COLO668 (cell line): ENCODE measurements at regions not wholly inside any gene's neighbourhood (a gene's known extent, or its start where the extent isn't known, plus 50 kb on each side); places are given as distances from the start of the nearest gene placed in this dataset.
"Not testable (repeated sequence)": the region's sequence is repeated elsewhere in the genome, so short reads cannot be mapped to it uniquely, and the experiment has no call there.

ENCODE experiments used
- DNase-seq: peaks from one replicate; lab custom pipeline; 2025; ENCODE audit not compliant: unreplicated experiment; lab: John Stamatoyannopoulos, UW

- peak; percentile 19 for DNase-seq
Measured at GRCh38 chr16:87042551-87043230, 274.5 kb downstream of the C16orf95 start.

DNA sequence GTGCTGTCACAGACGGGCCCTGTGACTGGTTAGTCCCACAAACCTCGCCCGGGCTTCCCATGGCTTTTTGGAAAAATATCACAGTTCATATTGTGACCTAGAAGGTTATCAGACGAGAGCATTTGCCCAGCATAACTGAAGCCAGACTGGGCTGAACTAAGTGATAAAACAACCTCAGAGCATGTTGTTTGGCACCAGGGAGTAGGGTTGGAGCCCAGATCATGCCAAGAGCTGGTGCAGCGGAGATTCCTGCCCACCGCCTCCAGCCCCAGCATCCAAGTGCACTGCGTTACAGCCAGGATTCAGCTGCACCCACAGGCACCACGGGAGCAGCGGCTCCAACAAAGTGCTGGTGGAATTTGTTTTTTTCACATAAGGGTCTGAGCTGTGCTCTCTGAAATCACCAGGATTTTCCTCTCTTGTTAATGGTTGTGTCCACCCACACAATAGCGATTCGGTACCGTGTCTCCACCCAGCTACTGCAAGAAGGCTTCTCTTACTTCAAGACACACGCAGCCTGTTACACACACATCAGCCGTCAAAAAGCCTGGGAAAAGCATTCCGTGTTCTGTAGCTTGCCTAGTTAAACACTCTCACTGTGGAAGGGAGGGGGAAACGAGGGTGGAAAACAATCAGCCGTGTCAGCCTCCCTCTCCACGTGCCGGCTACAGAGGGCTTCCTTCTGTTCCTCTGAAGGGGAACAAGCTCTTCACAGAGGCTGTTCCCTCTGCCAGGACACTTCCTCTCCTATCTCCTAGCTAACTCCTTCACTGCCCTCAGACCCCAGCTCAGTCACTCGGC lies 273.8 kb downstream of the C16orf95 start:
- DNase-seq, result no peak

GRCh38 chr16:87044032-87044382 lies 273.2 kb downstream of the C16orf95 start:
- DNase-seq, result no peak

- no peak for DNase-seq
Measured at GRCh38 chr16:87044829-87045228, 272.4 kb downstream of the C16orf95 start.

- no peak for DNase-seq
Measured at GRCh38 chr16:87045466-87046216, 271.6 kb downstream of the C16orf95 start.

DNA sequence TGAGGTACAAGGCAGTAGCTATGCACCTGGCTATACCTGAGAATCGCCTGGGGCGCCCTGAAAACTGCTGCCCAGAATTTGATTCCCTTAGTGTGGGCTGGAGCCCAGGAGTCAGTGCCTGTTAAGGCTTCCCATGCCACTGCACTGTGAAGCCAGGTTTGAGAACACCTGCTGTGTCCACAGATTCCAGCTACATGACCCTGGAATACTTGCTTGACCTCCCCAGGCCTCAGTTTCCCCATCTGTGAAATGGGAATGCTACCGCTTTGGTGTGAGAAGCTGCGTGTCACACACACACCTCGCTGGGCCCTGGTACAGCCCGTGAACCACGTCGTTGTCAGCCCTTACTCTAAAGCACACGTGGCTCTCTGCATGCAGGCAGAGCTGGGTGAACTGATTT lies 271.0 kb downstream of the C16orf95 start:
- no peak for DNase-seq

GRCh38 chr16:87047221-87048037 lies 269.8 kb downstream of the C16orf95 start:
- DNase-seq, result peak; percentile 46

- DNase-seq, result no peak
Measured at GRCh38 chr16:87048038-87048729, 269.0 kb downstream of the C16orf95 start.

GRCh38 chr16:87048730-87049115 lies 268.5 kb downstream of the C16orf95 start:
- DNase-seq, result no peak

- not testable (repeated sequence) for DNase-seq
Measured at GRCh38 chr16:87049216-87049615, 268.0 kb downstream of the C16orf95 start.

DNA sequence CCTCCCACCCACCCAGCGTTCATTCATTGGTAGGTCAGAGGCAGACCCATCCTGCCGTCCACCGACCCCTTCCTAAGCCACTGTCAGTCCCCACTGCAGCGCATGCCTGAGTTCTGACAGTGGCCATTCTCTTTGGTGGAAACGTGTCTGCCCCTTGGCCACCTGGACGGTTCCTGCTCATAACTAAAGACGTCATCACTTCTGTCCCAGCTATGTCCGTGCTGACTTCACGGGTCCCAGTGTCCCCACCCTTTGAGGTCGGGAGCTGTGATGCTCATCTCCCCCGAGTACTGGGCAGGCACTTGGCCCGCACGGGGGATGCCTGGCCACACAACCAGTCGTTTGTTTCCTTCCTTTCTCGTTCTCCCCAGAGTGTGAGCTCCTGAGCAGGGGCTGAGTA lies 267.1 kb downstream of the C16orf95 start:
- no peak for DNase-seq

DNA sequence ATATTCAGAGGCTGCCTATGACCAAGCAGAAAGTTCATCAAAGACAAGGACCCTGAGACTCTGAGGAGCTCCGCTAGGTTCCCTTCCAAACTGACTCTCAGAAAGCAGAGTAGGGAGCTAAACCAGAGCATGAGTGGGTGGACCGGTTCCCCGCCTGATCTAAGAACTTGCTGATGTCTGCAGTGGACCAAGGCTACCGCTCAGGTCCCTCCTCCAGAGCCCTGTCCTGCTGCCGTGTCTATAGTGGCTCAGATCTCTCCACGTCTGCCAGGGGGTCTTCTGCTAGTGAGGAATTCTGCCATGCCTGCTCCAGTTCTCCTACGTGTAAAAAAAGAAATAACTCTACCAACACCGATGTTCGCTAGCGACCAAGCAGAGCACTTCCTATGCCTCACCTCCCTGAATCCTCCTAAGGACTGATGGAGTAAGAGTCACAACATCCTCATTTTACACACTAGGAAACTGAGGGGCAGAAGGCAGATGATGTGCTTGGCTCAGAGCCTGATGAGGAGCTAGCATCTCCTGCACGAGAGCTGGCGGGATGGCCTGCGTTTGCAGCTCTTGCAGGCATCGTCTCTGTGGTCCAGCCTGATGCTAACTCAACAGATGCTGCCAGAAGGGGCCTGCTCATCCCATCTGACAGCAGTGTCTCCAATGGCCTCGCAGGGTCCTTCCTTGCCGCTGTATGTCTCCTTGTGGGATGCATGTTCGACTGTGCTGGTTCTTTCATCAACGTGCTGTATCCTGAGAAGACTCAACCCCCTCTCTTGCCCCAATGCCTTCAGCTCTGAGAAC lies 265.5 kb downstream of the C16orf95 start:
- no peak for DNase-seq

- DNase-seq, result no peak
Measured at GRCh38 chr16:87052506-87052905, 264.7 kb downstream of the C16orf95 start.

- DNase-seq, result no peak
Measured at GRCh38 chr16:87053016-87053982, 263.9 kb downstream of the C16orf95 start.

DNA sequence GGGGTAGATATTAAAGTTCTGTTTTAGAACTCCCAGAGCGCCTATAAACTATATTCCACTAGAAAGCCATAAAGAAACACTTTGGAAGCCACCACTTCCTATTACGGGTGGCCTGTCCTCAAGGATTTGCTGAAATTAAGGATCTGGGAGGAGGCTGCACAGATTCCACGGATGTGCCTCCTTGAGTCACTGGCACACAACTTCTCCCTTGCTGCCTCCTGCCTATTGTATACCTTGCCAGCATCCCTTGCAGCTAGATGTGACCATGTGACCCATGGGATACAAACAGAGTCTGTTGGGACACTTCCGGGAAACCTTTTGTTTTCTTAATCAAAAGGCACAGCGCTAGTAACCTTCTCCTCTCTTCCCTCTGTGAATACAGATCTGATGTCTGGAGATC lies 263.0 kb downstream of the C16orf95 start:
- no peak for DNase-seq

DNA sequence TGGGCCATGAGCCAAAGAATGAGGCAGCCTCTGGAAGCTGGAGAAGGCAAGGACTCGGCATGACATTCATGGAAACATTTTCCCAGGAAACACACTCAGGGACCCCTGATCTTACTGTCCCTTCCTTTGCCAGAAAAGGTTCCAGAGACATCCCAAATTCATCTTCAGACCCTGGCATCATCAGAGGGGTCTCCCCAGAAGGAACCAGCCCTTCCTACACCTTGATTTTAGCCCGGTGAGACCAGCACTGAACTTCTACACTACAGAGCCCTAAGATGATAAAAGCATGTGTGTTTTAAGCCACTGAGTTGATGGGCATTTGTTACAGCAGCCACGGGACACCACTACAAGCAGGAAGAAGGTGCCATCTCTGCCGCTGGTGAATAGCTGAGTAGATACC lies 262.3 kb downstream of the C16orf95 start:
- DNase-seq, result no peak

- DNase-seq, result no peak
Measured at GRCh38 chr16:87056083-87056482, 261.1 kb downstream of the C16orf95 start.

DNA sequence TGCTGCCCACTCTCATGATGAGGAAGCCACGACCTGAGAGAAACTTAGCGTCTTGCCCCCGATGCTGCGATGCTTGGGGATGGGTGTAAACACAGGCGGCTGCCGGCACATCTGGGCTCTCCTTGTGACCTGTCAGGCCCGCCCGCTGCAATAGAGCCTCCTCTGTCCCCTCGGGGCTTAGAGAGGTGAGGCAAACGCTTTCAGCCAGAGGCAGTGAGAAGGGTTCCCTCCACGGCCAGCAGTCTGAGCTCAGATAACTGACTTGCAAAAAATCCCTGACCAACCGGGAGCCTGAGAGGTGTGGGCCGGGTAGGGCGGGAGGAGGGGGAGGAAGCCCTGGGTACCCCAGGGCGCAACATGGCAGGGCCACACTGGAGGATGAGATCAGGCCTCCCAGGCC lies 260.6 kb downstream of the C16orf95 start:
- DNase-seq, result no peak
